ENCODE measurements at regions not wholly inside any gene's neighbourhood (a gene's known extent, or its start where the extent isn't known, plus 50 kb on each side); places are given as distances from the start of the nearest gene placed in this dataset.

DNA sequence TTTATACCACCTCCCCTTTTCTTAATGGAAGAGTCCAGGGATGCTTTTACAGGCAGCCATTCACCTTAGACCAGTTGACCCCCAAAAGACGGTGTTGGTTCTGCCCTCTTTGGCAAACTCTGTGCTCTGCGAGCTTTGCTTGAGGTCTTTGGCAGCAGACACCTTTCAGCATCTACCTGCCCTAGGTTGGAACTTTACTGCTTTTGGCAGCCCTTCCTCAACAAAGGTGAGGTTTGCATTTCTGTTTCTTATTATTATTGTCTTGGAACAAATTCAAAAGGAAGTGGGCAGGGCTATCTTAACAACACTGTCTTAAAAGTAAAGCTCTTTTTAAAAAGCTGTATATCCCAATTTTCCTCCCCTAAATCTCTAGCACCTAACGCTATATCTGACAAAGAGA lies 136.4 kb upstream of the SLC14A2 start:
- TF ChIP-seq GATA3 (IDR thresholded peaks at IDR 0.05; ENCODE audit: low read depth, low read length) = no peak
- TF ChIP-seq GATA2 (IDR thresholded peaks at IDR 0.05; ENCODE audit: low read depth, low read length) = no peak
